GM19395 (cell line): ENCODE measurements at regions not wholly inside any gene's neighbourhood (a gene's known extent, or its start where the extent isn't known, plus 50 kb on each side); places are given as distances from the start of the nearest gene placed in this dataset.

Source experiments
- ATAC-seq: cut with Tn5 transposase; IDR thresholded peaks from one replicate; pipeline ENCODE4 v1.9.1; 2021; ENCODE audit warnings: mild to moderate bottlenecking, moderate library complexity; ENCODE audit not compliant: unreplicated experiment

GRCh38 chr14:43207189-43207588, 1299.9 kb downstream of the FSCB start:
- ATAC-seq: no peak

GRCh38 chr14:43204816-43205215, 1302.3 kb downstream of the FSCB start:
- no peak for ATAC-seq

DNA sequence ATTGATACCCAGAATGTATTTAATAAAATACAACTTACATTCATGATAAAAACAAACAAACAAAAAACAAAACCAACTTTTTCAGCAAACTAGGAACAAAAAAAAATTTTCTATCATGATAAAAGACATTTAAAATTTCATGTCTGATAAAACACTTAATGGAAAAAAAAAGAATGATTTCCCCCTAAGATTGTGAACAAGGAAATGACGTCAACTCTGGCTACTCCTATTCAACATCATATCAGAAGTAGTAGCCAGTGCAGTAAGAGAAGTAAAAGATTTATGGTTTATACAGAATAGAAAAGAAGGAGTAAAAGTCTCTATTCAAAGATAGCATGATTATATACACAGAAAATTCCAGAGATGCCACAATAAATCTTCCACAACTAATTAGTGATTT, 1306.6 kb downstream of the FSCB start:
- no peak for ATAC-seq

- no peak for ATAC-seq
Observed at GRCh38 chr14:43198465-43198864, 1308.6 kb downstream of the FSCB start.

GRCh38 chr14:43184540-43184939, 1322.5 kb downstream of the FSCB start:
- ATAC-seq: no peak

GRCh38 chr14:43183916-43184315, 1323.2 kb downstream of the FSCB start:
- no peak for ATAC-seq

DNA sequence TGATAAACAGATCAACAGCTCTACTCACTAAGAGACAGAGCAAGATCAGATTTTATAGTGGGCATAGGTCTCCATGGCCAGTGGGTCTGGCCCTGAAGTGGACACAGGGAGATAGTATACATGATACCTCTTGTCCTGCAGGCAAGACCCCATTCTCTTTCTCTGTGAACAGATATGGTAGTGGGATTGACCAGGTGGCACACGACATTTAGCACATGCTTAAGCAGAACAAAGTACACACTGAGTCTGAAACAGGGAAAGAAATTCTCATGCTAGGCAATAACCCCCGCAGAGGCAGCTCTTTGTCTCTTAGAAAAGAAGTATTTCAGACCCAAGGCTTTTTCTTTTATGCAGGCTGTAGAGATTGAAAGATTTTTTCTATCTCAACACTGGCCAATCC, 1331.2 kb downstream of the FSCB start:
- no peak for ATAC-seq

- no peak for ATAC-seq
Observed at GRCh38 chr14:43172899-43173548, 1334.1 kb downstream of the FSCB start.

DNA sequence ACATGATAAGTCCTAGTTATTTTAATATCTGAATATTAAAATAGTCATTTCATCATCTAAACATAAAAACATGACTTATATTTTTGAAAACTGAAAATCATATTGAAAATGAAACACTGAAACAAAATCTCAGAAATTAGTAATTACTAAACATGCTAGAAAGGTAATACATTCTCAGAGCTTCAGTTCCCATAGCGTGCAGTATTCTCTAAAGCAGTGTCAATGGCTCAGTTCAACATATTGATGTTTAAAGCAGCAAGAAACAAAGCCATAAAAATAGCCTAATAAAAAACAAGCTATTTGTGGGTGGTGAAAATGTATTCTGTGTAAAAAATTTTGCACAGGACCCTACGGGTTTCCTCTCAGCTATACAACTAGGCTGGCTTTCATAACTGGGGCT, 1337.4 kb downstream of the FSCB start:
- ATAC-seq: peak; percentile 50

- ATAC-seq: no peak
Observed at GRCh38 chr14:43168371-43168925, 1338.6 kb downstream of the FSCB start.

DNA sequence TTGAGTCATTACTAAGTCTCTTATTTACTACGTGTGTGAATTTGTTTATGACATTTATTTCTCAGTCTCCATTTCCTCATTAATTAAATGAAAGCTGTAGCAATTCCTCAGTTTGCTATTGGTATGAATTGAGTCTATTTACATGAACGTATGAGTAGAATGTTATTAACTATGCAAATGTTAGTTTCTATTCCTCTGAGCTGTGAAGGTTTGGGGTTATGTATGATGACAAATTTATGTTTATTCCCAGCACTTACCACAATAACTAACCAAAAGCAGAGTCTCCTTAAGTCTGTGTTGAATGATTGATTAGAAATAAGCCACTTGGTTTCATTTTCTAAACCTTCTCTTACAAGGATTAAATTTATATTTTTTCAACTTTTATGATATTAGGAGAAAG, 1340.9 kb downstream of the FSCB start:
- no peak for ATAC-seq

- ATAC-seq: no peak
Observed at GRCh38 chr14:43165651-43166050, 1341.4 kb downstream of the FSCB start.

GRCh38 chr14:43161477-43161876, 1345.6 kb downstream of the FSCB start:
- no peak for ATAC-seq

- no peak for ATAC-seq
Observed at GRCh38 chr14:43157661-43158060, 1349.4 kb downstream of the FSCB start.

DNA sequence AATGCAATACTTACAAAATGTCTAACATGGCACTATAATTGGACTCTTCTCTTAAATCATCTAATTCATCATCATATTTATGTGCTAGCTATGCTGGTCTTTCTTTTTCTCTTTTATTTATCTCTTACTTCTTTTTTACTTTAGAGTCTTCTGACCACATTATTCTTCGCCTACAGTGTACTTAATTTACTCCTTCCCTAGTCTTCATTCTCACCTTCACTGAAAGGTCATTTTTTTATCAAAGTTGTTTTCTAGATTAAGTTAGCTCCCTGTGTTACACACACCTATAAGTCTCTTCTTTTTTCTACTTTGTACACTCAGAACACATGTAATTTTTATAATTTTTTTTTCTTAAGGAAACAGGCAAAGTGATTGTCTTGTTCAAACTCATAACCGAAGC, 1351.2 kb downstream of the FSCB start:
- no peak for ATAC-seq

GRCh38 chr14:43155258-43155657, 1351.8 kb downstream of the FSCB start:
- no peak for ATAC-seq

DNA sequence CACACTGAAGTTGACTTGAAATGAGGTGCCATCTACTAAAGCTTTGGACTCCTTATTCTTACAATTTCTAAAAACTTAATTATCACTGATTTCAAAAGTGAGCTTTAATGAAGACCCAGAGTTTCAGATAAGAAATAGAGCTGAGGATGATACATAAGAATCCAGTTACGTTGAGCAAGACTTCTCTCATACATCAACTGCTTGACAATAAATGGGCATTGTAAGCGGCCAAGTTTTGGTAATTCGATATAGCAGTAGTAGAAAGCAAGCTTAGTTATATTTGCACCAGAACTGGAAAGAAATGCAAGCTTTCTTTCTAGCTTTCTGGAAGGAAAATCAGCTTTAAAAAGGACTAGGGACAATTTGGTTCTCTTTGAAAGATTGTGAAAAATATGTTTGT, 1359.6 kb downstream of the FSCB start:
- no peak for ATAC-seq

- no peak for ATAC-seq
Observed at GRCh38 chr14:43145361-43145760, 1361.7 kb downstream of the FSCB start.

DNA sequence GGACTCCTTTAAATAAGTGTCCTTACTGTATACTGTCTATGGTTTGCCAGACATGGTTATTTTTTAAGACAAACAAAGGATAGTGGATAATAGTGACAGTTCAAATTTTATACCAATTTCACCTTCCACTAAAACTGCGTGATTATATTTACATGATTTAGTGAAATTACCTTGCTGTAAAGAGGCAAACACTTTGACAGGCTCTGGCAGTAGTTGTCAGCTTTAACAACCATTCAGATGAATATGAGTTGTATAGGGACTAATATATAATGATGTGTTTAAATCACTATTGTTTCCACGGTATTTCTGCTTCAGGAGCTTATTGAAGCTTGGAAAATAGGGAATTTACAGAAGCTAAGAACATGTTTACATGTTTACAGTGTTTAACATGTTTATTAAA, 1364.0 kb downstream of the FSCB start:
- no peak for ATAC-seq

DNA sequence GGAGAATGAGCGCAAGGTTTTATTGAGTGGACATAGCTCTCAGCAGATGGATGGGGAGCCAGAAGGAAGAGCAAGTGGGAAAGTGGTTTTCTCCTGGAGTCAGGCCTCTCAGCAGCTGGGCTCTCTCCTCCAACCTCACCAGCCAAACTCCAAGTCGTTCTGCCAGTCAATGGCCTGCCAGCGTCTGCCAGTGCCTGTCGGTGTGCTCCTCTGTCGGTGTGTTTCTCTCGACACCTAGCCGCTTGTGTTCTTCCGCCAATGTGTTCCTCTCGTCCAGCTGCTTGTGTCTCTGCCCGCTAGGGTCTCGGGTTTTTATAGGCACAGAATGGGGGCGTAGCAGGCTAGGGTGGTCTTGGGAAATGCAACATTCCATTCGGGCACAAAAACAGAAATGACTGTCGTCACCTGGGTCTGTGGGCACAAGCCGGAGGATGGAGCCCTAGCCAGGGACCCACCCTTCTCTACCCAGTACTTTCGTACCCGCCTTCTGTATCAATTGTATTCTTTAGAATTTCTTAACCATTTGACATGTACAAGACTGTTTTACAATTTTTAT, 1365.4 kb downstream of the FSCB start:
- ATAC-seq: no peak

GRCh38 chr14:43140453-43140852, 1366.6 kb downstream of the FSCB start:
- ATAC-seq: no peak

GRCh38 chr14:43135877-43136411, 1371.1 kb downstream of the FSCB start:
- ATAC-seq: no peak

- no peak for ATAC-seq
Observed at GRCh38 chr14:43132441-43132840, 1374.6 kb downstream of the FSCB start.
